OCI-LY1 (cell line): ENCODE measurements at regions not wholly inside any gene's neighbourhood (a gene's known extent, or its start where the extent isn't known, plus 50 kb on each side); places are given as distances from the start of the nearest gene placed in this dataset.

ENCODE experiments used
- H2AFZ ChIP-seq: fragments of 200-600 bp; sonication (generic), shearing (Covaris generic); 2 replicates; pipeline ENCODE4 v1.6.0; 2014; ENCODE audit warnings: antibody characterized with exemption, mild to moderate bottlenecking, low read length
- H3F3A ChIP-seq: fragments of 200-600 bp; sonication (generic), shearing (Covaris generic); 2 replicates; pipeline ENCODE4 v1.6.0; 2014; ENCODE audit warnings: mild to moderate bottlenecking, antibody characterized with exemption, low read length, moderate library complexity; ENCODE audit not compliant: insufficient read depth
- H3K27ac ChIP-seq: fragments of 200-600 bp; sonication (generic); 2 replicates; pipeline ENCODE4 v1.5.1; 2014; ENCODE audit warnings: low read length, mixed run types, mild to moderate bottlenecking, low read depth; ENCODE audit not compliant: poor library complexity, severe bottlenecking
- H3K27me3 ChIP-seq: fragments of 200-600 bp; sonication (generic); 2 replicates; pipeline ENCODE4 v1.6.0; 2014; ENCODE audit warnings: antibody characterized with exemption, mild to moderate bottlenecking, low read length, moderate library complexity; ENCODE audit not compliant: insufficient read depth
- H3K36me3 ChIP-seq: fragments of 200-600 bp; sonication (generic); 2 replicates; pipeline ENCODE4 v1.6.1; 2014; ENCODE audit warnings: mild to moderate bottlenecking, antibody characterized with exemption, low read length, moderate library complexity, mixed read lengths; ENCODE audit not compliant: insufficient read depth
- H3K4me1 ChIP-seq: fragments of 200-600 bp; sonication (generic); 2 replicates; pipeline ENCODE4 v1.5.1; 2014; ENCODE audit warnings: mild to moderate bottlenecking, low read length, moderate library complexity; ENCODE audit not compliant: insufficient read depth, severe bottlenecking
- H3K4me2 ChIP-seq: fragments of 200-600 bp; sonication (generic), shearing (Covaris generic); 2 replicates; pipeline ENCODE4 v1.6.1; 2014; ENCODE audit warnings: low read length
- H3K4me3 ChIP-seq: fragments of 200-600 bp; sonication (generic); 2 replicates; pipeline ENCODE4 v1.5.1; 2014; ENCODE audit warnings: low read length, low read depth, mild to moderate bottlenecking, mixed read lengths; ENCODE audit not compliant: poor library complexity, severe bottlenecking
- H3K79me2 ChIP-seq: fragments of 200-600 bp; shearing (Covaris generic); 2 replicates; pipeline ENCODE4 v1.6.1; 2016; ENCODE audit warnings: mixed run types, low read length, mixed read lengths; ENCODE audit not compliant: insufficient read depth
- H3K9ac ChIP-seq: fragments of 200-600 bp; sonication (generic), shearing (Covaris generic); 2 replicates; pipeline ENCODE4 v1.6.1; 2014; ENCODE audit warnings: mild to moderate bottlenecking, low read length, mixed read lengths
- H3K9me2 ChIP-seq: fragments of 200-600 bp; sonication (generic), shearing (Covaris generic); 2 replicates; pipeline ENCODE4 v1.6.1; 2014; ENCODE audit warnings: low read depth, mild to moderate bottlenecking, low read length, mixed read lengths
- H3K9me3 ChIP-seq: fragments of 200-600 bp; shearing (Covaris generic); 2 replicates; pipeline ENCODE4 v1.6.1; 2014; ENCODE audit warnings: low read length, mixed read lengths
- H4K20me1 ChIP-seq: fragments of 200-600 bp; sonication (generic), shearing (Covaris generic); 2 replicates; pipeline ENCODE4 v1.6.0; 2016; ENCODE audit warnings: mild to moderate bottlenecking, low read length; ENCODE audit not compliant: insufficient read depth
- EZH2 ChIP-seq: fragments of 200-600 bp; sonication (generic), shearing (Covaris generic); IDR thresholded peaks from 2 replicates; pipeline ENCODE4 v1.8.0; 2017; ENCODE audit warnings: borderline replicate concordance, mixed run types, mild to moderate bottlenecking, antibody characterized with exemption, low read length, moderate library complexity, mixed read lengths
- TF ChIP-seq, protein P1 (sequence below): fragments of 200-600 bp; sonication (generic), shearing (Covaris generic); IDR thresholded peaks from 2 replicates; pipeline ENCODE4 v1.5.1; 2017; ENCODE audit warnings: mild to moderate bottlenecking, antibody characterized with exemption, low read length, moderate library complexity, mixed read lengths

DNA sequence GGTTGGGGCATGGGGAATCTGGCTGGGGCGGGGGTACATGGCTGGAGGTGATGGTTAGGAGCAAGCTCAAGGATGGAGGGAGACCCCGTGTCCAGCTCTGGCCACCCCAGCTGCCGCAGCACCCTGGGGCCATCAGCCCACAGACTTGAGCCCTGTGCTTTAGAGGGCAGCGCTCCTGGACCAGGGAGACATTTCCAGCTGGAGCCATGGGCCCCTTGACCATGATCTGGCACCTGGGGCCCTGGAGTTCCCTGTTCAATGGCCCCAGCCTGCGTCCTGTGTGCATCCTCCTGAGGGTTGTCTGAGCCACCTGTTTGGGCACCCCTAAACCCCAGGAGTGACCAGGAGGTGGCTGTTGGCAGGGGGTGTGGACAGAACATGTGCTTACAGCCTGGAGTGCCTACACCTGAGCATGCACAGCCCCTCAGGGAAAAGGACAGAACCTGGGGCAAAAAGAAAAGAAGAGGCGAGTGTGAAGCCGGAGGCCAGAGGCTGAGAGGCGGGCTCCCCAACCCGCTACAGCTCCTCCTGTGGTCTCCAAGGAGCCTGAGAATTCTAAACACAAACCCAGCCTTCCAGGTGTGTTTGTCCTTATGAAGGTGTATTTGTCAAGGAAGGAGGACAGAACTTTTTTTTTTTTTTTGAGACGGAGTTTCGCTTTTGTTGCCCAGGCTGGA lies 126.7 kb downstream of the C9orf50 start:
- Histone ChIP-seq H3K9me2 (no peaks in the 10 kb centered on the region), H3K4me2 (no peak overlapping the region), H2AFZ (no peak overlapping the region), H3K36me3 (no peaks in the 10 kb centered on the region), H3K4me3 (no peak overlapping the region), H3K9ac (no peak overlapping the region), H3K4me1 (no peaks in the 10 kb centered on the region), H3K79me2 (no peaks in the 10 kb centered on the region), H3K9me3 (no peaks in the 10 kb centered on the region), H4K20me1 (no peaks in the 10 kb centered on the region), H3F3A (no peaks in the 10 kb centered on the region), H3K27me3 (peaks cover 5% of the 10 kb centered on the region; the same call in 1 of the 2 replicates), H3K27ac (no peak overlapping the region)
- no peak for TF ChIP-seq EZH2

DNA sequence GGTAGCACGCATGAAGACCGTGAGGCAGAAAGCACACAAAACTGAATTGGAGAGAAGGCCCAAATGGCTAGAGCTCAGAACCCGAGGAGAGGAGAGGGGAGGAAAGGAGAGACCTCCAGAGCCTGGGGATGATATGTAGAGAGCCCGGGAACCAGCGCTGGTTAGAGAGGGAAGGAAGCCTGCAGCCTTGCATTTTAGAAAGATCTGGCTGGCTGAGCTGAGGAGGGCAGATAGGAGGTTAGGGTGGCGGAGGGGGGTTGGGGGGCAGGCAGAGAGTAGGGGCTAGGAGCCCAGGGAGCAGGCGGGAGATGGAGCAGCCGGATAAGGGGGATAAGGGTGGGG lies 127.2 kb downstream of the C9orf50 start:
- H3K4me1 ChIP-seq, result peaks cover 5% of the 10 kb centered on the region

DNA sequence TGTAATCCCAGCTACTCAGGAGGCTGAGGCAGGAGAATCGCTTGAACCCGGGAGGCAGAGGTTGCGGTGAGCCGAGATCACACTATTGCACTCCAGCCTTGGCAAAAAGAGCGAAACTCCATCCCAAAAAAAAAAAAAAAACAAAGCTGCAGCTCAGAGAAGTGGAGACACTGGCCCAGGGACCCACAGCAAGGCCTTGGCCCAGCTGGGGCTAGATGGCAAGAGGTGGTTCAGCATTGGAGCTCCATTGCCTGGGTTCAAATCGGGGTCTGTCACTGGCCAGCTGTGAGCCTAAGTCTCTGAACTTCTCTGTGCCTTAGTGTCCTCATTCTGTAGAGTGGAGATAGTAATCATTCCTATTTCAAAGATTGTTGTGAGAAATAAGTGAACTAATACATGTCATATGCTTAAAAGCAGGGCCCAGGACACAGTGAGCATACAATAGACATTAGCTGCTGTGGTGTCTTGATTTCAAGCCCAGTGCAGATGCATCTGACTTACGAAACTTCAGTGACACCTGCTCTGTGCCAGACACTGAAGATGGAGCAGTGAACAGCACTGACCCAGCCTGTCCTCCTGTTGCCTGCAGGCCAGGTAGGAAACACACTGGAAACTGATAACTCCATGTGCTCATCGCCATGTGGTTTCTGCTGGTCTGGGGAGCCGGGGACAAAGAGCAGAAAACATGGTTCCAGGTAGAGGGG lies 127.7 kb downstream of the C9orf50 start:
- H3K36me3 ChIP-seq, result no peaks in the 10 kb centered on the region
- H2AFZ ChIP-seq, result no peak overlapping the region
- no peak overlapping the region for H3K4me3 ChIP-seq
- no peak overlapping the region for H3K4me2 ChIP-seq
- H4K20me1 ChIP-seq, result no peaks in the 10 kb centered on the region
- H3K27ac ChIP-seq, result no peak overlapping the region
- TF ChIP-seq, protein P1, sequence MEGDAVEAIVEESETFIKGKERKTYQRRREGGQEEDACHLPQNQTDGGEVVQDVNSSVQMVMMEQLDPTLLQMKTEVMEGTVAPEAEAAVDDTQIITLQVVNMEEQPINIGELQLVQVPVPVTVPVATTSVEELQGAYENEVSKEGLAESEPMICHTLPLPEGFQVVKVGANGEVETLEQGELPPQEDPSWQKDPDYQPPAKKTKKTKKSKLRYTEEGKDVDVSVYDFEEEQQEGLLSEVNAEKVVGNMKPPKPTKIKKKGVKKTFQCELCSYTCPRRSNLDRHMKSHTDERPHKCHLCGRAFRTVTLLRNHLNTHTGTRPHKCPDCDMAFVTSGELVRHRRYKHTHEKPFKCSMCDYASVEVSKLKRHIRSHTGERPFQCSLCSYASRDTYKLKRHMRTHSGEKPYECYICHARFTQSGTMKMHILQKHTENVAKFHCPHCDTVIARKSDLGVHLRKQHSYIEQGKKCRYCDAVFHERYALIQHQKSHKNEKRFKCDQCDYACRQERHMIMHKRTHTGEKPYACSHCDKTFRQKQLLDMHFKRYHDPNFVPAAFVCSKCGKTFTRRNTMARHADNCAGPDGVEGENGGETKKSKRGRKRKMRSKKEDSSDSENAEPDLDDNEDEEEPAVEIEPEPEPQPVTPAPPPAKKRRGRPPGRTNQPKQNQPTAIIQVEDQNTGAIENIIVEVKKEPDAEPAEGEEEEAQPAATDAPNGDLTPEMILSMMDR, result no peak
- no peak for TF ChIP-seq EZH2
- peaks cover 10% of the 10 kb centered on the region for H3K4me1 ChIP-seq
- no peaks in the 10 kb centered on the region for H3F3A ChIP-seq
- H3K9me2 ChIP-seq, result no peaks in the 10 kb centered on the region
- H3K79me2 ChIP-seq, result no peaks in the 10 kb centered on the region
- no peak overlapping the region for H3K9ac ChIP-seq
- peaks cover 5% of the 10 kb centered on the region; the same call in 1 of the 2 replicates for H3K27me3 ChIP-seq
- H3K9me3 ChIP-seq, result no peaks in the 10 kb centered on the region

More for the DNA sequence above, 127.2 kb downstream of the C9orf50 start:
- Histone ChIP-seq H3F3A (no peaks in the 10 kb centered on the region), H3K9me2 (no peaks in the 10 kb centered on the region), H3K79me2 (no peaks in the 10 kb centered on the region), H3K9me3 (no peaks in the 10 kb centered on the region), H3K4me3 (no peak overlapping the region), H4K20me1 (no peaks in the 10 kb centered on the region), H2AFZ (no peak overlapping the region), H3K36me3 (no peaks in the 10 kb centered on the region), H3K9ac (no peak overlapping the region), H3K27me3 (peaks cover 5% of the 10 kb centered on the region; the same call in 1 of the 2 replicates), H3K27ac (no peak overlapping the region), H3K4me2 (no peak overlapping the region)
- TF ChIP-seq EZH2, result no peak
- TF ChIP-seq, protein P1, result no peak
